Natural killer cell (primary cell): ENCODE measurements at regions not wholly inside any gene's neighbourhood (a gene's known extent, or its start where the extent isn't known, plus 50 kb on each side); places are given as distances from the start of the nearest gene placed in this dataset.

ENCODE experiments used
- ATAC-seq, 3 donors: fragments of 150-1000 bp in 2 of 3; fragments of 200-7000 bp in 1 of 3; cut with Tn5 transposase; 1 replicate in 1 of 3; 2 replicates in 2 of 3; pipeline ENCODE4 v1.10.0; 2021; ENCODE audit warnings: mild to moderate bottlenecking in 2 of 3, moderate library complexity in 2 of 3
- DNase-seq, 2 donors: peaks; one replicate each; pipeline versions ENCODE4 v3.0.0 to v3.0.0-alpha.2; 2013 to 2021; ENCODE audit warnings: mixed read lengths in 1 of 2
- H3K27ac ChIP-seq: one replicate; pipeline ENCODE4 v1.5.1; 2013; ENCODE audit warnings: mild to moderate bottlenecking, low read length
- H3K27me3 ChIP-seq: one replicate; pipeline ENCODE4 v1.6.1; 2013; ENCODE audit warnings: low read length; ENCODE audit not compliant: control insufficient read depth, insufficient read depth
- H3K36me3 ChIP-seq: one replicate; pipeline ENCODE4 v1.6.1; 2013; ENCODE audit warnings: low read length; ENCODE audit not compliant: control insufficient read depth, insufficient read depth
- H3K4me1 ChIP-seq: one replicate; pipeline ENCODE4 v1.6.1; 2013; ENCODE audit warnings: low read length; ENCODE audit not compliant: control insufficient read depth, insufficient read depth
- H3K4me3 ChIP-seq: one replicate; pipeline ENCODE4 v1.5.1; 2013; ENCODE audit warnings: low read length
- H3K9me3 ChIP-seq: one replicate; pipeline ENCODE4 v1.6.1; 2013; ENCODE audit warnings: low read length; ENCODE audit not compliant: control insufficient read depth, insufficient read depth
- H3K27ac Mint-ChIP-seq, 2 donors: one replicate each; pipeline ENCODE4 v1.8.0; 2022; ENCODE audit warnings: mild to moderate bottlenecking in 2 of 2, mixed read lengths in 2 of 2, moderate library complexity in 1 of 2
- H3K27me3 Mint-ChIP-seq, 2 donors: one replicate each; pipeline ENCODE4 v1.8.0; 2022; ENCODE audit warnings: low read depth in 2 of 2, mixed read lengths in 2 of 2
- H3K36me3 Mint-ChIP-seq: one replicate; pipeline ENCODE4 v1.8.0; 2022; ENCODE audit warnings: mixed read lengths
- H3K4me1 Mint-ChIP-seq, 2 donors: one replicate each; pipeline ENCODE4 v1.8.0; 2022; ENCODE audit warnings: mixed read lengths in 2 of 2
- H3K4me3 Mint-ChIP-seq: one replicate; pipeline ENCODE4 v1.8.0; 2022; ENCODE audit warnings: mild to moderate bottlenecking, moderate library complexity, mixed read lengths
- H3K9me3 Mint-ChIP-seq, 2 donors: one replicate each; pipeline ENCODE4 v1.8.0; 2022; ENCODE audit warnings: mixed read lengths in 2 of 2
- WGBS: methylation state at CpG from one replicate; pipeline ENCODE4 v1.1.7; 2013; ENCODE audit warnings: missing lambda C conversion rate; ENCODE audit not compliant: insufficient coverage; 5-methylcytosine and 5-hydroxymethylcytosine counted together
- intact Hi-C: fragments of 100-400 bp; cut with micrococcal nuclease; formaldehyde crosslinking; loops from one replicate; pipeline ENCODE4 v1.14.2; 2022
- TF ChIP-seq, protein P1 (sequence below): fragments of 200-600 bp; IDR thresholded peaks from one replicate; pipeline ENCODE4 v1.8.0; 2022; ENCODE audit warnings: antibody characterized with exemption

DNA sequence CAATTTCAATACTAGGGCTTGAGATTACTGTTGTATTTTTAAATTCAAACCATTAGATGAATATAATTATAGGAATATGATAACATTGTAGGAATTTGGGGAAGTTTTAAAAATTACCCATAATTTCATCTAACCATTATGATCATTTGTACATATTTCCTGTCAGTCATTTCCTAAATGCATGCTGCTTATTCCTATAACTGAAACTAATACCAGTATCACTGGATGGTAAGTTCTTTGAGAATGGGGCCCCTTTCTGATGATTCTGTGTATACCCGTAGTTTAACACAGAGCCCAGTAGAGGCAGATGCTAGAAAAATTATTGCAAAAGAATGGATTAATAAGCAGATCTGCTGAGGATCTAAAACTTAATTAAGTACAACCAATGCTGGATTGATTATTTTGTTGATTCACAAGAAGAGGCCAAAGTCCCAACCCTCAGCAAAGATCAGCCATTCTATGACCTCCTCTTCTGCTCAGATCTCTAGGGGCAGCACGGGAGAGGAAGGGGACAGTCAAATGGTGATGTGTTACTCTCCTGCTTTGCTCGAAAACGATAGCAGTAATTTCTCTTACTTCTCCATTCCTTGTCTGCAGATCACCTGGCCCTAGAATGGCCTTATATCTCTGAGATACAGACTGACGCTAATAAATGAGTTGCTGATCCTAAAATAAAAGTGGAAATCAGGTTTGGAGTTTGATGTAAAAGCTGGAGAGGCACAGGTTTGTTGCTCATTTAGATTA, 69.5 kb upstream of the PELI1 start:
- H3K36me3 ChIP-seq = no peaks in the 10 kb centered on the region
- Mint-ChIP-seq H3K4me3 (no peak overlapping the region), H3K4me1 (peaks cover 10% of the 10 kb centered on the region in 2 donors), H3K9me3 (no peaks in the 10 kb centered on the region), H3K27me3 (no peaks in the 10 kb centered on the region), H3K27ac (no peak overlapping the region), H3K36me3 (no peaks in the 10 kb centered on the region)
- H3K9me3 ChIP-seq = no peaks in the 10 kb centered on the region
- H3K4me3 ChIP-seq = no peak overlapping the region
- ATAC-seq (no peak), DNase-seq (peak in 1 of 2 donors; percentile 26)
- intact Hi-C loops = loop anchor here (10.0 kb wide), 1 partner anchor 111 kb away; no protein-coding TSS in a partner anchor
- peak overlapping the region; percentile 78 for H3K27ac ChIP-seq
- no peaks in the 10 kb centered on the region for H3K27me3 ChIP-seq
- H3K4me1 ChIP-seq = peaks cover 8% of the 10 kb centered on the region
- TF ChIP-seq, protein P1, sequence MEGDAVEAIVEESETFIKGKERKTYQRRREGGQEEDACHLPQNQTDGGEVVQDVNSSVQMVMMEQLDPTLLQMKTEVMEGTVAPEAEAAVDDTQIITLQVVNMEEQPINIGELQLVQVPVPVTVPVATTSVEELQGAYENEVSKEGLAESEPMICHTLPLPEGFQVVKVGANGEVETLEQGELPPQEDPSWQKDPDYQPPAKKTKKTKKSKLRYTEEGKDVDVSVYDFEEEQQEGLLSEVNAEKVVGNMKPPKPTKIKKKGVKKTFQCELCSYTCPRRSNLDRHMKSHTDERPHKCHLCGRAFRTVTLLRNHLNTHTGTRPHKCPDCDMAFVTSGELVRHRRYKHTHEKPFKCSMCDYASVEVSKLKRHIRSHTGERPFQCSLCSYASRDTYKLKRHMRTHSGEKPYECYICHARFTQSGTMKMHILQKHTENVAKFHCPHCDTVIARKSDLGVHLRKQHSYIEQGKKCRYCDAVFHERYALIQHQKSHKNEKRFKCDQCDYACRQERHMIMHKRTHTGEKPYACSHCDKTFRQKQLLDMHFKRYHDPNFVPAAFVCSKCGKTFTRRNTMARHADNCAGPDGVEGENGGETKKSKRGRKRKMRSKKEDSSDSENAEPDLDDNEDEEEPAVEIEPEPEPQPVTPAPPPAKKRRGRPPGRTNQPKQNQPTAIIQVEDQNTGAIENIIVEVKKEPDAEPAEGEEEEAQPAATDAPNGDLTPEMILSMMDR = no peak
- WGBS = 48% methylated on average over 5 of the region's 5 CpGs

DNA sequence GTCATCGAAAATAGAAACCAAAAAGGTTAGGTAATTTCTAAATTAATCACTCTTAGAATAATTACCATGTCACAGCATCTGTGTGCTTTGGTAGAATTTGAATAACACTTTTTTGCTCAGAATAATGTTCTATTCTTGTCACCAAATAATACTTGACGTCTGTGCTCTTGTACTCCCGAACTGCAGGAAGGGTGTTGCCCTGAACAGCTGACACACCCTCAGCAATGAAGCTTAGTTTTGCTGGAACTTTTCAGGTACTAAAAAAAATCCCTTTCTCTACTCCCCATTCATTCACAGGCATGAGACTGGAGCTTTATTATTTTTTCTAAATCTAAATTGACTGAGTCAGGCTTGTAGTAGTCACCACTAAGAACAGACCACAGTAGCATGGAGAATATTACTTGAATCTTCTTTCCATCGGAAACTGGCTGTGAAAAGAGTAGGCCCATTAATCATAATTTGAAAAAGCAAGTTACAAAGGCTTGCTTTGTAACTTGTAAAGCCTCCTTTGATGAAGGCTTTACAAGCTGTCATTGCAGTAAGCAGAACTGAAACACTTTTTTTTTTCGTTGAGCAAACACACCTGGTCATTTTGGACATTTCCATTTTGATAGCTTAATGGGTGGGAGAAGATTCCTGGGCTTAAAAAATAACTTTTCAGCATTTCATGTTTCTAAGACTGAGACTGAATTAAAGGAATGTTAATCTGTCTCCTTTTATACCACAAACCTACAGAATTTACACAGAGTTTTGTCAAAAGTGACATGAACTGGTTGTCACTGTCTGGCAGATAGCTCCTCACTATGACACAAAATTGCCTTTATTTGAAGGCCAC, 70.3 kb upstream of the PELI1 start:
- Histone ChIP-seq H3K4me1 (peaks cover 8% of the 10 kb centered on the region), H3K9me3 (no peaks in the 10 kb centered on the region), H3K27me3 (no peaks in the 10 kb centered on the region), H3K4me3 (no peak overlapping the region), H3K27ac (peak overlapping the region; percentile 78), H3K36me3 (no peaks in the 10 kb centered on the region)
- H3K27me3 Mint-ChIP-seq = no peaks in the 10 kb centered on the region
- ATAC-seq (peak in 2 of 3 donors; percentile 10 to 18), DNase-seq (peak in 1 of 2 donors; percentile 64)
- no peaks in the 10 kb centered on the region for H3K9me3 Mint-ChIP-seq
- TF ChIP-seq, protein P1 = no peak
- H3K27ac Mint-ChIP-seq = no peak overlapping the region
- no peak overlapping the region for H3K4me3 Mint-ChIP-seq
- H3K4me1 Mint-ChIP-seq = peaks cover 10% of the 10 kb centered on the region in 2 donors
- WGBS = 22% methylated on average over 5 of the region's 5 CpGs
- no peaks in the 10 kb centered on the region for H3K36me3 Mint-ChIP-seq
- intact Hi-C loops = loop anchor here (10.0 kb wide), 1 partner anchor 110 kb away; no protein-coding TSS in a partner anchor

DNA sequence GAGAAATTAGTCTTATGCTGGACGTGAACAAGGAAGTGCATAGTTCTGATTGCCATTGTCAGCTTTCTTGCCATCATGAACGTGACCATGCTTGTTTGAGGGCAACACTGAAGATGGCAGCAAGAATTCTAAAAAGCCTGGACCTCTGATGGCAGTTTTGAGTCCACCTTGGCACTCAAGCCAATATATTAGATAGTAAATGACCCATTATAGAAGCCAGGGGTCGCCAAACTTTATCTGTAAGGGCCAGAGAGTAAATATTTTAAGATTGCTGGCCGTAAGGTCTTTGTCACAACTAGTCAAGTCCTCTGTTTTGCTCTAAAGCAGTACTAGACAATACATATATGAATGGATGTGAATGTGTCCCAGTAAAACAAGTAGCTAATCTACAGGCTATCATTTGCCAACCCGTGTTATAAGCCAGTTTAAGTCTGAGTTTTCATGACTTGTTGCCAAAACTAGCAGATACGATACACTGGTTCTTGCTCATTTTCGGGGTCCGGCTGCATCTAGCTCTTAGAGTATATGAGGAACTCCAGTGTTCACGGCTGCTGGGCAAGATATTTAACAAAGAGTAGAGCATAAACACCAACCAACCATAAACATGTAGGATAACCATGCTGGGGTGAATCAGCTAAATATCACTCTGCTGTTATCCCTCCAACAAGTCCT, 73.1 kb upstream of the PELI1 start:
- Histone ChIP-seq H3K36me3 (no peaks in the 10 kb centered on the region), H3K9me3 (no peaks in the 10 kb centered on the region), H3K4me3 (no peak overlapping the region), H3K27ac (no peak overlapping the region), H3K4me1 (no peaks in the 10 kb centered on the region), H3K27me3 (no peaks in the 10 kb centered on the region)
- no peaks in the 10 kb centered on the region for H3K27me3 Mint-ChIP-seq
- intact Hi-C loops = loop anchor here (10.0 kb wide), 1 partner anchor 107 kb away; no protein-coding TSS in a partner anchor
- ATAC-seq (no peak), DNase-seq (no peak)
- no peak overlapping the region for H3K4me3 Mint-ChIP-seq
- H3K27ac Mint-ChIP-seq = no peak overlapping the region
- WGBS = 95% methylated on average over 9 of the region's 9 CpGs
- TF ChIP-seq, protein P1 = no peak
- no peaks in the 10 kb centered on the region for H3K9me3 Mint-ChIP-seq
- H3K4me1 Mint-ChIP-seq = peaks cover 10% of the 10 kb centered on the region in 2 donors
- no peaks in the 10 kb centered on the region for H3K36me3 Mint-ChIP-seq
